KOPT-K1 (cell line): ENCODE measurements at regions not wholly inside any gene's neighbourhood (a gene's known extent, or its start where the extent isn't known, plus 50 kb on each side); places are given as distances from the start of the nearest gene placed in this dataset.

Source experiments
- H3K27ac ChIP-seq: fragments of 200-600 bp; sonication (generic); 2 replicates; pipeline ENCODE4 v1.5.1; 2016; ENCODE audit warnings: antibody characterized with exemption, mild to moderate bottlenecking, low read depth, low read length; ENCODE audit not compliant: poor library complexity, severe bottlenecking
- H3K36me3 ChIP-seq: fragments of 200-600 bp; sonication (generic); 2 replicates; pipeline ENCODE4 v1.5.1; 2017; ENCODE audit warnings: antibody characterized with exemption, mild to moderate bottlenecking, low read length, moderate library complexity; ENCODE audit not compliant: insufficient read depth
- H3K9me3 ChIP-seq: fragments of 200-600 bp; sonication (generic); 2 replicates; pipeline ENCODE4 v1.5.1; 2017; ENCODE audit warnings: antibody characterized with exemption, low read length, mild to moderate bottlenecking; ENCODE audit not compliant: insufficient read depth, poor library complexity, severe bottlenecking

DNA sequence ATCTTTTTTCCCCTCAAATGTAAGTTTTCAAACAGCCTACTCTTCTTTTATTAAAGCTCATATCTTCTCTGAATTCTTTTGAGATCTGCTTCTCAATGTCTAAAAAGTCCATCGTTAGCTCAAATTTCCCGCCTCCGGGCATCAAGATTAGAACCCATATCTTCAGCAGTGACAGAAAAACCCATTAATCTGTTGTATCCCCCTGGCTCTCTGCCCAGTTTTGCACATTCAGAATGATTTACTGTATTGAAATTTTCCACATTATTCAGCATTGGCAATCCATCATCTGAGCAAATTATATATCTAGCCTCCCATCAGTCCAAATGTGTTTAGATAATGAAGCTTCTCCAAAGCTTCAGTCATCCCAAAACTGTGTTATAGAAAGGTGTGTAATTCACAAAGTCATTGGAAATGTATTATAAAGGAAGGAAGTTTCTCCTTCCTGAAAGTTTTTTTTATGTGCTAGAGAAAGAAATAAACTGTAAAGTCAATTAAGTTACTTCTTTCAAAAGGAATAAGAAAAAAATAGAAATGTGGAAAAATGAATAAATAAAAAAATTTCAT lies 849.9 kb downstream of the MAT2B start:
- H3K27ac ChIP-seq = no peak overlapping the region
- no peaks in the 10 kb centered on the region for H3K36me3 ChIP-seq
- H3K9me3 ChIP-seq = no peaks in the 10 kb centered on the region

GRCh38 chr5:164356790-164357189 lies 851.4 kb downstream of the MAT2B start:
- no peaks in the 10 kb centered on the region for H3K9me3 ChIP-seq
- no peak overlapping the region for H3K27ac ChIP-seq
- no peaks in the 10 kb centered on the region for H3K36me3 ChIP-seq

- Histone ChIP-seq H3K36me3 (no peaks in the 10 kb centered on the region), H3K9me3 (no peaks in the 10 kb centered on the region), H3K27ac (no peak overlapping the region)
Observed at GRCh38 chr5:164357395-164358033, 852.1 kb downstream of the MAT2B start.

GRCh38 chr5:164358531-164359259 lies 853.3 kb downstream of the MAT2B start:
- H3K27ac ChIP-seq = no peak overlapping the region
- no peaks in the 10 kb centered on the region for H3K9me3 ChIP-seq
- H3K36me3 ChIP-seq = no peaks in the 10 kb centered on the region

DNA sequence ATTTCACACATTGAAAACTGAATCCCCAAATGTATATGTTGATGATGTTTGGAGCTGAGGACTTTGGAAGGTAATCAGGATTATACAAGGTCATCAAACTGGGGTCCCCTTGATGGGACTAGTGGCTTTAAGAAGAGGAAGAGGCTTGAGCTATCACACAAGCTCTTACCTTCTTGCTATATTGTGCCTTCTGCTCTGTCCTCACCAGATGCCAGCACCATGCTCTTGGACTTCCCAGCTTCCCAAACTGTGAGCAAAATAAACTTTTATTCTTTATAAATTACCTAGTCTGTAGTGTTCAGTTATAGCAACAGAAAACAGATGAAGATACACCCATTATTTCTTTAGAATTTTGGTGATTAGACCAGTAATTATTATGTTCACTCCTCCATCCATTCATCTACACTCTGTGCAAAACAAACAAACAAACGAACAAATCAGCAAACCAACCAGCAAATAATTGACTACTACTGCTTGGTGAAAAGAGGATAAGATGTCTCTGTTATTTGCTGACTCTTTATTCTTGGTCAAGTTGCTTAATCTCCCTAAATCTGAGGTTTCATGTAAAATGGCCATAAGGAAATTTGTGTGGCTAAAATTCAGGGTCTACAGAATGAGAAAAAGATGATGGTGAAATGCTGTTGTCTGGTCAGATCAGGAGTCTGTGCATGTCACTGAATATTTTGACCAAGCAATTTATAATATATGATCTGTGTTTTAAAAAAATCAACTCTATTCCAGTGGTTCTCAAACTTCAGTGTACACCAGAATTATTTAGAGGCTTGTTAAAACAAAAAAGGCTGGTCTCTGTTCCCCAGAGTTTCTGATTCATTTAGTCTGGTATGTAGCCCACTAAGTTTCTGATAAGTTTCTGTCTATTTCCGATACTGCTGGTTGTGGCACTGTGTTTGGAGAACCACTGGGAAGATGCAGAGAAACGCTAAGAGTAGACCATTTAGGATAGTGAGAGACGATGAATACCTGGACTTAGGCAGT lies 854.1 kb downstream of the MAT2B start:
- Histone ChIP-seq H3K36me3 (no peaks in the 10 kb centered on the region), H3K9me3 (no peaks in the 10 kb centered on the region), H3K27ac (no peak overlapping the region)

GRCh38 chr5:164360589-164360988 lies 855.2 kb downstream of the MAT2B start:
- Histone ChIP-seq H3K27ac (no peak overlapping the region), H3K36me3 (no peaks in the 10 kb centered on the region), H3K9me3 (no peaks in the 10 kb centered on the region)

DNA sequence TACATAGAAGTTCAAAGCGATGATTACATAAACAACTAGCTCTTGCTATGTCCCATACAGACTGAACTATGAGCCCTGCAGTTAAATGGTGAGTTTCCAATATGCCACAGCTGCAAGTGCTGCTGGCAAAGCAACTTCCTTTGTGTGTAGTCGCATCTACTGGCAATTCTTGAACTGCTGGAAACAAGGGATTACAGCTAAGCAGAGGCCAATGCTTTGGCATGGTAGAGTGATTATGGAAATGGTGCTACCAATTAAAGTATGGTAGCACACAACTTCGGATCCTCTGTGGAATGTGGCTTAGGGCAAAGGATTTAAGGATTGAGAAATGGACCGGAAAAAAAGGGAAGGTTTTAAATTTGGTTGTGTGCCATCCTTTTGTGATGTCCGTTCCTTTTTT lies 856.6 kb downstream of the MAT2B start:
- H3K36me3 ChIP-seq = no peaks in the 10 kb centered on the region
- no peak overlapping the region for H3K27ac ChIP-seq
- no peaks in the 10 kb centered on the region for H3K9me3 ChIP-seq

GRCh38 chr5:164362835-164363234 lies 857.4 kb downstream of the MAT2B start:
- Histone ChIP-seq H3K27ac (no peak overlapping the region), H3K36me3 (no peaks in the 10 kb centered on the region), H3K9me3 (no peaks in the 10 kb centered on the region)

- no peaks in the 10 kb centered on the region for H3K9me3 ChIP-seq
- H3K36me3 ChIP-seq = no peaks in the 10 kb centered on the region
- H3K27ac ChIP-seq = no peak overlapping the region
Observed at GRCh38 chr5:164364237-164365208, 859.1 kb downstream of the MAT2B start.

DNA sequence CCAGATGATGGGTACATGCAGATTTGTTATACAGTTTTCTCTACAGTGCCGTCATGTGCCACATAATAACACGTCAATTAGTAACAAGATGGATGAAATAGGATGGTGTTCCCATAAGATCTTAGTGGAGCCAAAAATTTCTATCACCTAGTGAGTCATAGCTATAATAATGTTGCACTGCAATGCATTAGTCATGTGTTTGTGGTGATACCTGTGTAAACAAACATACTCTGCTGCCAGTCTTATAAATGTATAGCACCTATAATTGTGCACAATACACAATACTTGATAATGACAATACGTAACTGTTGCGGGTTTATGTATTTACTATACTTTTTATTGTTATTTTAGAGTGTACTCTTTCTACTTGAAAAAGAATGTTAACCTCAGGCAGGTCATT lies 865.4 kb downstream of the MAT2B start:
- Histone ChIP-seq H3K9me3 (no peaks in the 10 kb centered on the region), H3K36me3 (no peaks in the 10 kb centered on the region), H3K27ac (no peak overlapping the region)

- H3K9me3 ChIP-seq = no peaks in the 10 kb centered on the region
- no peaks in the 10 kb centered on the region for H3K36me3 ChIP-seq
- H3K27ac ChIP-seq = no peak overlapping the region
Observed at GRCh38 chr5:164372892-164373291, 867.5 kb downstream of the MAT2B start.

DNA sequence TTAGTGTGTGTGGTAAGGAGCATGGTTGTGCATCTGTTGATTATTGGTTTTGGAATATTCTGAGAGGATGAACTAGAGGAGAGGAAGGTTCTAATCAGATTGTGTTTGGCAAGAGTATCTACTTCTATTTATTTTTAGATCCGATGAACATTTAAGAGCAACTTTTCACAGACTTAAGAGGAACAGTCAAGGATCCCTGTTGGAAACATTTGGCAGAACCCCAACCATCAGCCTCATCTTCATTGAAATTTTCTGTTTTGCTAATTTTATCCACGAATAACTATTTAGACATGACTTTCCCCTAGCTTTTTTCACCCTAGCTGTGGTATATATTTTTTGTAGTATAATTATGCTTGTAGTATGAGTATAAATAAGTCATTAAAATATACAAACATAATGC lies 868.5 kb downstream of the MAT2B start:
- Histone ChIP-seq H3K27ac (no peak overlapping the region), H3K36me3 (no peaks in the 10 kb centered on the region), H3K9me3 (no peaks in the 10 kb centered on the region)

DNA sequence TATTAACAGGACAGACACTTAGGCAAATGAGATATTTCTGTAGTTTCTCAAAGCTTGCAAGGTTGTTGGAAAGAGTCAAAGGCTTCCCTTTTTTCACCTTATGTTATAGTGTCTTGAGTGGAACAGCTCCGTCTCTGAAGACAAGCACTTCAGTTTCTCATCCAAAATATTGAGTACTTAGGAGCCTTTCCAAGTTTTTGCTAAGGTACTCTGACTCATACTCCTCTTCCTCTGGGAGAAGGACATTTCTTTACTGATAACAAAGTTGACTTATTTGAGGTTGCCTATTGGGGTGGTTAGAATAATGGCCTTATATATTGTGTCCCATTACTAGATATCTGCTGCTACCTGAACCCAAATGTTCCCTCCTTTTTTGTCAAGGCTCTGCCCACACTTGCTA lies 869.6 kb downstream of the MAT2B start:
- Histone ChIP-seq H3K27ac (no peak overlapping the region), H3K36me3 (no peaks in the 10 kb centered on the region), H3K9me3 (no peaks in the 10 kb centered on the region)

DNA sequence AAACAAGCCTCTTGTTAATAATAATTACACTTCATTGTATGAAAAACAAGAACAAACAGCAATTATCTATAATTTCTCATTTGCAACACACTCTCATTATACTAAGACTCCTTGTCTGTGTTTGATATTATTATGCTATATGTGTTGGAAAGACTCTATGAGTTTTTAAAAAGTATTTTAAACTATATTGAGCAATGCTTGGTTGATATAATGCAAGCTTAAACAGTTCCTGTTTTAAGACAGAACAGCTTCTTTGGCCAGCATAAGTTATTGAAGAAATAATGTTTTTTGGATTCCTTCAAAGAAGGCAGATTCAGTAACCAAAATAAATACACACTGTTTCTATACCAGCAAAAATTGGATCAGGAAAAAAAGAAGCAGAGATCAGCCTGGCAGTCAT lies 871.4 kb downstream of the MAT2B start:
- Histone ChIP-seq H3K9me3 (no peaks in the 10 kb centered on the region), H3K27ac (no peak overlapping the region), H3K36me3 (no peaks in the 10 kb centered on the region)
